Tibial artery (tissue), 4 donors: ENCODE measurements at regions not wholly inside any gene's neighbourhood (a gene's known extent, or its start where the extent isn't known, plus 50 kb on each side); places are given as distances from the start of the nearest gene placed in this dataset.

Experiments
- DNase-seq, 2 donors: peaks; one replicate each; pipeline ENCODE4 v3.0.0-alpha.2; 2019
- H3K27ac ChIP-seq, 2 donors: fragments of 200-600 bp; sonication (generic) in 1 of 2; 1 replicate in 1 of 2; 2 replicates in 1 of 2; pipeline ENCODE4 v1.5.1; 2018 to 2019; ENCODE audit warnings: mild to moderate bottlenecking in 1 of 2
- H3K27me3 ChIP-seq, 2 donors: fragments of 200-600 bp; sonication (generic) in 1 of 2; one replicate each; pipeline versions ENCODE4 v1.5.1 to v1.6.0; 2016 to 2019
- H3K36me3 ChIP-seq, 3 donors: fragments of 200-600 bp; sonication (generic) in 2 of 3; one replicate each; pipeline ENCODE4 v1.5.1; 2016 to 2019; ENCODE audit warnings: mild to moderate bottlenecking in 2 of 3
- H3K4me1 ChIP-seq, 4 donors: fragments of 200-600 bp; sonication (generic) in 2 of 4; 1 replicate in 3 of 4; 2 replicates in 1 of 4; pipeline ENCODE4 v1.5.1; 2016 to 2019
- H3K4me3 ChIP-seq, 2 donors: fragments of 200-600 bp; sonication (generic) in 1 of 2; 1 replicate in 1 of 2; 2 replicates in 1 of 2; pipeline ENCODE4 v1.5.1; 2018 to 2019; ENCODE audit warnings: mild to moderate bottlenecking in 2 of 2
- H3K9me3 ChIP-seq, 3 donors: fragments of 200-600 bp; sonication (generic) in 1 of 3; one replicate each; pipeline ENCODE4 v1.5.1; 2016 to 2019
- intact Hi-C: fragments of 100-400 bp; cut with DNase I; formaldehyde crosslinking; loops from one replicate; pipeline ENCODE4 v1.15.0; 2023; ENCODE audit warnings: low total_unique reads
- TF ChIP-seq, protein P1 (sequence below), 2 experiments: fragments of 200-600 bp in 1 of 2; fragments of 450-650 bp in 1 of 2; IDR thresholded peaks; one replicate each; pipeline ENCODE4 v1.5.1; 2017 to 2019; ENCODE audit warnings: antibody characterized with exemption in 2 of 2, mild to moderate bottlenecking in 1 of 2, moderate library complexity in 1 of 2

DNA sequence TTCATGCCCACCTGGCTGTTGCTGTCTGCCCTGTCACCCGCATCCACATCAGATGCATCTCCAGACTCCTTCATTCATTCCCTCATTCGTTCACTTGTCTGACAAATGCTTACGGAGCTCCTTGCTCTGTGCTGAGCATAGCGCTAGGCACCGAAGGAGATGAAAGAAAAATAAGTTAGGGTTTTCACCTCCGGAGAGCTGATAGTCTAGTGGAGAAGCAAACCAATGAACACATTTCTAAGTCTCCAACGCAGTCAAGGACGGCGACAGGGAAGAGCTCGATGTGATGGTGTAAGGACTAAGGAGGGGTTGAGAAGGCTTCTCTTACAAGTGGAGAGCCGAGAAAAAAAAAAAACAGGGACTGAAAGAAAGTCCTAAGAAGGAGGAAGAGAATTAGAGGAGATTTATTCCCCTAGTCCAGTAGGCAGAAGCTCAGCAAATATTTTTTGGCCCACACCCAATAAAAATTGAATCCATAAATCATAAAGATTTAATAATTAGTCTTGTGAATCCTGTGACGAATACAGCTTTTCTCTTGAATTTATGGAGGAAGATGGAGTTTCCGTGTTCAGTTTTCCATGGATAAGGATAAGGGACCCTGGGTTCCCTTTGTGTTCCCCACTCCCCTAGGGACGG lies 127.2 kb upstream of the DLG1 start:
- intact Hi-C loops: no loop called here
- peaks cover 0 to 2% (median 0%) of the 10 kb centered on the region in 4 donors for H3K4me1 ChIP-seq
- TF ChIP-seq, protein P1, sequence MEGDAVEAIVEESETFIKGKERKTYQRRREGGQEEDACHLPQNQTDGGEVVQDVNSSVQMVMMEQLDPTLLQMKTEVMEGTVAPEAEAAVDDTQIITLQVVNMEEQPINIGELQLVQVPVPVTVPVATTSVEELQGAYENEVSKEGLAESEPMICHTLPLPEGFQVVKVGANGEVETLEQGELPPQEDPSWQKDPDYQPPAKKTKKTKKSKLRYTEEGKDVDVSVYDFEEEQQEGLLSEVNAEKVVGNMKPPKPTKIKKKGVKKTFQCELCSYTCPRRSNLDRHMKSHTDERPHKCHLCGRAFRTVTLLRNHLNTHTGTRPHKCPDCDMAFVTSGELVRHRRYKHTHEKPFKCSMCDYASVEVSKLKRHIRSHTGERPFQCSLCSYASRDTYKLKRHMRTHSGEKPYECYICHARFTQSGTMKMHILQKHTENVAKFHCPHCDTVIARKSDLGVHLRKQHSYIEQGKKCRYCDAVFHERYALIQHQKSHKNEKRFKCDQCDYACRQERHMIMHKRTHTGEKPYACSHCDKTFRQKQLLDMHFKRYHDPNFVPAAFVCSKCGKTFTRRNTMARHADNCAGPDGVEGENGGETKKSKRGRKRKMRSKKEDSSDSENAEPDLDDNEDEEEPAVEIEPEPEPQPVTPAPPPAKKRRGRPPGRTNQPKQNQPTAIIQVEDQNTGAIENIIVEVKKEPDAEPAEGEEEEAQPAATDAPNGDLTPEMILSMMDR (IDR thresholded peaks at IDR 0.05): no peak
- no peaks in the 10 kb centered on the region for H3K36me3 ChIP-seq
- H3K9me3 ChIP-seq: no peaks in the 10 kb centered on the region
- no peak overlapping the region for H3K4me3 ChIP-seq
- H3K27me3 ChIP-seq: peaks cover 0 to 21% of the 10 kb centered on the region in 2 donors
- no peak overlapping the region for H3K27ac ChIP-seq
- DNase-seq: no peak

DNA sequence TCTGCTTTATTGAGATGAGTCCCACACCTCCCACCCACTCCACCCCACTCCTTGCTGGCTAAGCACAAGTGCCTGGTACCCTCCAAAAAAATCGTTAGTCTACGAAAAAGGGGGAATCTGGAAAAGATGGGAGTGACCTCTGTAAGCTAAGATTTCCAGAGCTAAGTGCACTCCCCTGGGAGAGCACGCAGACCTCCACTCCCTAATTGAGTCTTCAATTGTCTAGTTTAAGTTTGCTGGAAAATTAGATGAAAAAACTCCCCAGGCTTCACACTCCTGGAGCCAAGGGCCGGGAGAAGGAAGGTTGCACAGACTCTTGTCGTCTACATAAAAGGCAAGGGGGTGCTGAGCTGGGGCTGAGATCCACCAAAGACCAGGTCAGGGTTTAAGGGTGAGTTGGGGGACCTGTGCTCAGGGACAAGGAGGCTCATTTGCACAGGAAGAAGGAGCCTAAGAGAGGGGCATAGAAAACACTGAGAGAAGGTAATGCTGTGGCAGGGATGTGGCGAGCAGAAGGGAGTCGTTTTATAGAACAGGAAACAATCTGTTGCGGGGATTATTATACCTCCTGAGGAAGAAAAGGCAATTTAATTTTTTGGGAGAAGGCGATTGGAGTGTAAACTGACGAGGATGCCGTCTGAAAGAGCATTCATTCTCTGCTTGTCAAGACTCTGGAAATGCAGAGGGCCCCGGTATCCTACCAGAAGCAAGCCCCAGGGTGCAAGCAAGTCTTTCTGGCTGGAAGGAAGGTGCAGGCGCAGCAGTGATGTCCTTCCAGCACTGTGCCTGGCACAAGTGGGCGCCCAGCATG lies 126.5 kb upstream of the DLG1 start:
- Histone ChIP-seq H3K27me3 (peaks cover 0 to 21% of the 10 kb centered on the region in 2 donors), H3K36me3 (no peaks in the 10 kb centered on the region), H3K27ac (no peak overlapping the region), H3K9me3 (no peaks in the 10 kb centered on the region), H3K4me3 (no peak overlapping the region), H3K4me1 (no peaks in the 10 kb centered on the region)
- TF ChIP-seq, protein P1 (IDR thresholded peaks at IDR 0.05): no peak
- no peak for DNase-seq
- intact Hi-C loops: no loop called here

DNA sequence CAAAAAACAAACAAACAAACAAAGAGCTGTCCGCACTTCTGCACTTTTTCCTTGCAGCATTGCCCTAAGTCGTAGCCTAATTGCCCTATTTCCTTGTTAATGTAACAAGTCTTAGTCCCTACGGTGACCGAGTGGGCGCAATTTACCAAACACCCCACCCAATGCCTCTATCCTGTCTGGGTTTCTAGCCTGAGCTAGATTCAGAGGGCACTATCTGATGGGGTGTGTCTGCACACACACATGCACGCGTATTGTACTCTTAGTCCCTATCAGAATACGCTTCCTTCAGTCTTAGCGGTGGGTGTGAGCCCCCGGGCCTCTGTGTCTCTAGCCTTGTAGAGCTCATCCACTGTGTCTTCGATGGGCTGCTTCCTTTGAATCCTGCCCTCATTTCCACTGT lies 125.9 kb upstream of the DLG1 start:
- Histone ChIP-seq H3K4me3 (no peak overlapping the region), H3K36me3 (no peaks in the 10 kb centered on the region), H3K27ac (no peak overlapping the region), H3K9me3 (no peaks in the 10 kb centered on the region), H3K27me3 (peaks cover 0 to 21% of the 10 kb centered on the region in 2 donors), H3K4me1 (no peaks in the 10 kb centered on the region)
- TF ChIP-seq, protein P1 (IDR thresholded peaks at IDR 0.05): no peak
- DNase-seq: no peak
- intact Hi-C loops: no loop called here

DNA sequence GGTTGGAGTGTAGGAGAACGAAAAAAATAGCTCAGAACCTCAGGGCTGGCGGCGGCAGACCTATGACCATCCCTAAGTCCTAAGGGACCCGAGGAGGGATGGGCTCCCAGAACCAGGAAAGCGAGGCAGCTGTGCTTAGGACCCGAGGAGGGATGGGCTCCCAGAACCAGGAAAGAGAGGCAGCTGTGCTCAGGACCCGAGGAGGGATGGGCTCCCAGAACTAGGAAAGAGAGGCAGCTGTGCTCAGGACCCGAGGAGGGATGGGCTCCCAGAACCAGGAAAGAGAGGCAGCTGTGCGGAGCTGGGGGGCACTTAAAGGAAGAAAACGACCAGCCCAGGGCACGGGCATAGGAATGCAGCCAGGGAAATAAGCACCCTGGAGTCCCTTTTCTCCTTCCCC lies 125.0 kb upstream of the DLG1 start:
- Histone ChIP-seq H3K27me3 (peaks cover 0 to 21% of the 10 kb centered on the region in 2 donors), H3K27ac (no peak overlapping the region), H3K4me3 (no peak overlapping the region), H3K36me3 (no peaks in the 10 kb centered on the region), H3K9me3 (no peaks in the 10 kb centered on the region), H3K4me1 (no peaks in the 10 kb centered on the region)
- DNase-seq: no peak
- TF ChIP-seq, protein P1 (IDR thresholded peaks at IDR 0.05): no peak
- intact Hi-C loops: no loop called here

DNA sequence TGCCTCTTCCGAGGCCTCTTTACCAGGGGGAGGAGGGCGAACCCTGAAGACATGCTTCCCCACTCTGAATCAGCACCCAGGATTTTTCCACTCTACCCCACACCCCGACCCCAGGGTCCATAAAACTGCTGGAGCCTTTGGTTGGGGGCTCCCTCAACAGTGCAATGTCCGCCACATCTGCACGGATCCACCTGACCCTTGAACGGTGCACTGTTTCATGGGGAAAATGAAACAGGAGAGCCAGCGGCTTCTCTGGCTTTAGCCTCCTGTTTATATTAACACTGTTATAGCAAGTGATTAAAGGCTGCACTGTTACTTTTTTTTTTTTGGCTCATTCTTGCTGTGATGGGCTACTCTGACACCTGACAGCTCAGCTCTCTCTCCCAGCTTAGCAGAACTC lies 124.1 kb upstream of the DLG1 start:
- intact Hi-C loops: no loop called here
- peaks cover 0 to 21% of the 10 kb centered on the region in 2 donors for H3K27me3 ChIP-seq
- DNase-seq: no peak
- H3K4me1 ChIP-seq: no peaks in the 10 kb centered on the region
- no peak overlapping the region for H3K4me3 ChIP-seq
- H3K27ac ChIP-seq: no peak overlapping the region
- TF ChIP-seq, protein P1 (IDR thresholded peaks at IDR 0.05): no peak
- no peaks in the 10 kb centered on the region for H3K9me3 ChIP-seq
- no peaks in the 10 kb centered on the region for H3K36me3 ChIP-seq
